Dedifferentiated amniotic fluid mesenchymal stem cell (primary cell): ENCODE measurements at regions not wholly inside any gene's neighbourhood (a gene's known extent, or its start where the extent isn't known, plus 50 kb on each side); places are given as distances from the start of the nearest gene placed in this dataset.
"Not testable (repeated sequence)": the region's sequence is repeated elsewhere in the genome, so short reads cannot be mapped to it uniquely, and the experiment has no call there.

Source experiments
- DNase-seq: peaks from one replicate; pipeline ENCODE4 v3.0.0-alpha.2; 2016; ENCODE audit errors: extremely low spot score

GRCh38 chr4:154164931-154165839, 326.4 kb downstream of the DCHS2 start:
- DNase-seq: peak; percentile 97

DNA sequence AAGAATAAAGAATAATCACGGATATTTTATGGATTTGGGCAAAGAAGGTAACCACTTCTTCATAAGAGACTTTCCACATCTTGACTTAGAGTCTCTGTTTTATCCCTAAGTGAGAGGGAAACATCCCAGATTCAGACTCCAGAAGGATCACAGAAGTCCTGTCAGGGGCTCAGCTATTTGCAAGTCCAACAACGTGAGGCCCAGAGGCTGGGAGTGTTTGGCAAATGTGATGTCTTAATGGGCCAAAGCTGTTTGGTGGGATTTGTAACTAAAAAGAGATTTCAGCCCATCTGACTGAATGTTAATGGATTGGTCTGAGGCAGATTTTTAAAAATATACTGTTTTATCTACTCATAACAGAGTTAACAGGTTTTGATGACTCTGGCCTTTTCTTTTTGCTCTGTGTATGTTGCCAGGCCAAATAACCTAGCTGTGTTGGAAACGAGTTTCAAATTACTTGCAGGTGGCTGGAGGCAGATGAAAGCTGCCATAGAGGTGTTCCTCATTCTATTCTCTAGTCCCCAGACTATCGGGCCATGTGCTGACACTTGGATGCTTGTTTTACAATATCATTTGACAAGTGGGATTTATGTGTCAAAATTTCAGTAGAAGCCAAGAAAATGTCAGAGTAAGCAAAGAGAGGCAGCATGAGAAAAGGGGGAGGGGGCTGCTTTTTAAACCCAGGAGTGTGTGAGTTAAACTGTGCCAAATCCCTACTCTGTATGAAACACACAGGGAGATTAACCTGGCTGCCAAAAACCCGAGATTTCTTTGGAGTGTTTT, 330.9 kb downstream of the DCHS2 start:
- DNase-seq: no peak

DNA sequence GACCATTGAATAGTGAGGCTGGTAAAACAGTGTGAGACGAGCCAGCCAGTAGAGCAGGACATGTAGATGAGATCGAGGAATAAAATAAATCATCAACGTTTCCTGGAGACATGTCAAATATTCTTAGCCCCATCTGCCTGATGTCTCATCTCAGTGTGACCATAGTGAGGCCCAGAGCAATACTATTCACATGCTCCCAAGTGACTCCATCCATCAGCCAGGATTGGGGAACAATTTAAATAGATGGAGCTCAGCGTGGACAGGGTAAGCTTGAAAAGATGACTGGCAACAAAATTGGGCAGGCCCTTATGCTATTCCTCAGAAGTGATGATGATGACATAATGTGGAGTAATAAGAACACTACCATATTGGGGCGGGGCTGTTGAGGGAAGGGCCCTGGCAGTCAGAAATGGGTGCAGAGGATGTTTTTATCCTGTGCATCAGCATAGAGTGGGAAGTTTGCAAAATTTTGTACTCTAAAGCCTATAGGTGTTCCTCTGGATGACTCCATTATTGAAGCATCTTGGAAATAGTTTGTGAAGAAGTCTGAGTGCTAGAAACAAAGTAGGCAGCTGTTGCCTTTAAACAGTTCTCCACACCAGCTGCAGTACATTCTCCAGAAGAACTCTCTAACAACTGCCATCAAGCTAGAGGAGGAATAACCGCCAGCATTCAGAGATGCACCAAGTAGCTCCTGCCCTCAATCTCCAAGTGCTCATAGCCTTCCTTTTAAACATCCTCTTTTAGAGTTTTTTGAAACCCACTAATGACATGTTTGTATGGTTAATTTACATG, 333.0 kb downstream of the DCHS2 start:
- DNase-seq: no peak

- no peak for DNase-seq
Measured at GRCh38 chr4:154152546-154152945, 339.1 kb downstream of the DCHS2 start.

GRCh38 chr4:154149236-154149635, 342.4 kb downstream of the DCHS2 start:
- DNase-seq: not testable (repeated sequence)

- no peak for DNase-seq
Measured at GRCh38 chr4:154143720-154144119, 347.9 kb downstream of the DCHS2 start.

DNA sequence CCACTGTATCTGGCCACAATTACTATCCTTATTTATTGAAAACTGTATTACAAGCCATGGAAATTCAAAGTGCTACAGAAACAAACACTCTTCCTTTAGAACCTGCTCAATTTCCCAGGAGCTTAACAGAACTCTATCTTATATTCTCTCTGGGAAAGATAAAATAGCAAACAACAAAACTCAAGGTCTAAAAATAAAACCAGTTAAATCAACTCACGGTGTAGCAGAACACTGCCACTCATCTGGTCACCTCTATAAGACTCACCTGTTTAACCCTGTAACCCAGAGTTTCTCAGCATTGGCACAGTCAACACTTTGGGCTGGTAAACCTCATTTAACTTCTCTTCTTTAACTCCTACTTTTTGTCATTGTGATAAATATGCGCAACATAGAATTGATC, 348.9 kb downstream of the DCHS2 start:
- DNase-seq: no peak

DNA sequence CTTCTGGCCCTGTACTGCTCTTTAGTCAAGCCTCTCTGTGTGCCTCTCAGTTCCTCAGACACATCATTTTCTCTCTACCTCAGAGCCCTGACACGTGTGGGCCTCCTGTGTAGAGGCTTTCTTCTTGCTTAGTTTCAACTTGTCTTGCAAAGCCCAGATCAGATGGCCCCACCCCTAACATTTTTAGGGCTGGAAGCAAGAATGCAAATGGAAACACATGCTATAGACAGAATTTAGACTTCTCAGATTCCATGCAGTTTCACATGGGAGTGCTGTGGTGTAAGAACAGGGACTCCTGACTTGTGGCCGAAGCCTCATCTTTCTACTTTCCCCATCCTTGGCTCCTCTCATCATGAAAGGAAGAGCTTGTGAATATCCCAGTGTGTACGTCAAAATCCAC, 350.7 kb downstream of the DCHS2 start:
- DNase-seq: no peak

- DNase-seq: no peak
Measured at GRCh38 chr4:154137320-154137905, 348.5 kb upstream of the SFRP2 start.

GRCh38 chr4:154135576-154135975, 346.7 kb upstream of the SFRP2 start:
- no peak for DNase-seq

DNA sequence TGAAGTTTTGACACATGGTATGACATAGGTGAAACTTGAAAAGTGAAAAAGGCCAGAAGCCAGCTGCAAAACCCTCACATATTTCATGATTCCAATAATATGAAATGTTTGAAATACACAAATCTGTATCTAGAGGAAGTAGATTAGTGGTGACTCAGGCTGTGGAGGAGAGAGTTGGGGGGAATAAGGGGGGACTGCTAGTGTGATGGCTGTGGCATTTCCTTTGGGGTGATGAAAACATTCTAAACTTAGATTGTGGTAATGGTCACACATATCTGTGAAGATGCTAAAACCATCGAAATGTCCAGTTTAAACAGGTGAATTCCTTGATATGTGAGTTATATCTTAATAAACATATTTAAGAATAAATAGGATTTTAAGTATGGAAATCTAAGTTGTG, 343.5 kb upstream of the SFRP2 start:
- no peak for DNase-seq

- DNase-seq: no peak
Measured at GRCh38 chr4:154126276-154126675, 337.4 kb upstream of the SFRP2 start.

DNA sequence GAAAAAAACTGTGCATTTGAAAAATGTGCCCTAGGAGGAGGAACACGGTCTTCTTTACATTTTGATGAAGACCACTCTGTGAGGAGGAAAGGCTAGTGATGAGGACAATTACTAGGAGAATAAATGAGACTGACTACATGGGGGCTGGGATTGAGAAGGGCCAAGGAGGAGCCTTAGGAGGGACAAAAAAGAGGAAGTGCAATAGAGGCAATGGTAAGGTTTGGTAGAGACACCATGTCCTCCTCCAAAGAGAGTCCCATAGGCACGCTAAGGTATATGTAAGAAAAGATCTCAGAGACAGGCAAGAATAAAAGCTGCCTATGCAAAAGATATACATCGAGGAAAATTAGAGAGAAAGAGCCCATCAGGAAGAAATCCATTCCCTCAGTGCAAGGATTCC, 336.5 kb upstream of the SFRP2 start:
- DNase-seq: no peak

DNA sequence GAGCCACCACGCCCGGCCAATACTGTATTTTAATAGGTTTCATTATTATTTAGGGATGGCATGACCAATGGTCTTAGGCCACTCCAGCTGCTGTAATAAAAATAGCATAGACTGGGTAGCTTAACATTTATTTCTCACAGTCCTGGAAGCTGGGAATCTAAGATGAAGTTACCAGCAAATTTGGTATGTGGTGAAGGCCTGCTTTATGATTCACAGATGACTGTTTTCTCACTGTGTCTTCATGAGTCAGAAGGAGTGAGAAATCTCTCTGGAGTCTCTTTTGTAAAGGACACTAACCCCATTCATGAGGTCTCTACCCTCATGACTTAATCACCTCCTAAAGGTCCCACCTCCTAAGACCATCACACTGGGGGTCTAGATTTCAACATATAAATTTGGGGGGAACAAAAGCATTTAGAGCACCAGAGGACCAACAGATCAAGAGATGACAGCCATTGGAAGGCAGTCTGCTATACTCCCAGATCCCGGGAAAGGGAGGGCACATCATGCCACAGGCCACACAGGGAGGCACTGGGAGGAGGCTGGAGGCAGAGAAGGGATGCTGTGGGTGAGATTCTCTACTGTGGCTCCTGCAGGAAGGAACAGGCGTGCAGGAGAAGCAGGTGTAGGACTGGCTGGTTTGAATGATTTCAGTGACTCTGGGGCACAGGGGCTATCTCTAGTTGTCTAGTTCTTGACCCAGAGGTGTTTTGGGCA, 335.8 kb upstream of the SFRP2 start:
- DNase-seq: peak; percentile 59

- no peak for DNase-seq
Measured at GRCh38 chr4:154123897-154124296, 335.0 kb upstream of the SFRP2 start.

DNA sequence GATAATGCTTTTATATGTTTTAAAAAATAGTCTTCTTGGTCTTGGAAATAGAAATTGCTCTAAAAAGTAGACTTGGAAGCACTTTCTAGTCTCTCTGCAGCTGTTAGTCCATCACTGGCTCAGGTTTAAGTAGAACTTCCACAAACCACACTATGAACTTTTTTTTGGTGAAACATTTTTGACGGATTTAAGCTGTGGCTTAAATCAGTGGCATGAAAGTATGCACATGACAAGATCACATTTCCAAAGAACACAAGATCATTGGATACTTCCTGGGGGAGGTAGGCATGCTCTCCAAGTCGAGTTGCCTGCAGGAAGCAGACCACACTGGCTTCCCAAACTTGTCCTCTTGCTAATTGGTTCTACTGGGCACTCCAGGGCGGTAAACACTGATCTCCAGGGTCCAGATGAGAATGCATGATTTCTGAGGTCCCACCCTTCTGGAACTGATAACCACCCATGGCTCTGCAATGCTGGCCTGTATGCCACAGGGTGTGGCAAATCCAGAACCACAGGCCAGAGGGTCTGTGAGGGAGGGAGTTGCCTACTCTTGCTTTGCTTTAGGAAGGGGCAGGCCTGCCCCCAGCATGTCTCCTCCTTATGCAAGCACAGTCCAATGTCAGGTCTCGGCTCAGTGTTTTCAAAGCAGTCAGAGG, 331.9 kb upstream of the SFRP2 start:
- no peak for DNase-seq

DNA sequence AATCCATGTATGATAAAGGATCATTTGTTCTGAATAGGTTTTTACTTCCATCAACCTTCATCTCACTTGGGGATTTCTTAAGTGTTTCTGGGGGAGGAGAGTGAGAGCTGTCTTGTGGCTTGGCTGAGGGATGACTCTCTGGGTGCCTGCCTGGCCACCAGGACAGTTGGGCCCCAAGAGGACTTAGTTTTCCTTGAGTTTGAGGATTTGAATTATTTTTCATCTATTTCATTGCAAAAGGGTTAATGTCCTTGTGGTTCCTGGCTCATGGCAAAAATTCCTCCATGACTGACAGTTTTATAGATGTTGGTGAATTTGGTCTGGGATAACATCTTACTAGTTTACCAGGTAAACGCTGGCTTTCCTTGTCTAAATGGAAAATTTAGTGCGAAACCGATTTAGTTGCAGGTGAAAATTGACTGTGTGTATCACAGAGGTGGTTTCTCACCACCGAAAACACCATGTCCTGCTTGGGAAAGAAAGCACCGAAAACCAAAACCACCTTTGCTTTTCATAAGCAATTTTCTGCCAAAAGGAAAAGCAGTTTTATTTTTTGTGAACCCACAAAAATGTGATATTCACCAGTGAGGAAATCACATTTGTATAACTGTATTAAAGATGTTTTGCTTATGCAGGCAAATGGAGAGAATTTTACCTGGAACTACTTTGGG, 331.3 kb upstream of the SFRP2 start:
- DNase-seq: no peak

DNA sequence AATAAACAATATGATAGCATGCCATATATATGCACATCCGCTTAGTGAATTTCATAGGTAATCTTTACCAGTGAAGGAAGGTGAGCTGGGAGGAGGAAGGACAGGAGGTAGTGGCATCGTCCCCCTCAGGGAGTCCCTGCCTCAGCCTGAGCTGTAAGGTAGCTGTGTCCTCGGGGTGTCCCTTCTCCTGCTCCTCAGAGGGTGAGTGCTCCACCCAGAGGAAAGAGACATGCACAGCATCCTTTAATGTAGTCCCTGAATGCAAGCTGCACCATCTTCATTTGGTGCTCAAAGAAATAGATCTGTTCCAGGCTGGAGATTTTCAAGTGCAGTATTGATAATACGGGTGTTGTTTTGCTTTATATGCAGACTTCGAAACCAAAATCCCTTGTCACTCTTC, 330.4 kb upstream of the SFRP2 start:
- DNase-seq: no peak

DNA sequence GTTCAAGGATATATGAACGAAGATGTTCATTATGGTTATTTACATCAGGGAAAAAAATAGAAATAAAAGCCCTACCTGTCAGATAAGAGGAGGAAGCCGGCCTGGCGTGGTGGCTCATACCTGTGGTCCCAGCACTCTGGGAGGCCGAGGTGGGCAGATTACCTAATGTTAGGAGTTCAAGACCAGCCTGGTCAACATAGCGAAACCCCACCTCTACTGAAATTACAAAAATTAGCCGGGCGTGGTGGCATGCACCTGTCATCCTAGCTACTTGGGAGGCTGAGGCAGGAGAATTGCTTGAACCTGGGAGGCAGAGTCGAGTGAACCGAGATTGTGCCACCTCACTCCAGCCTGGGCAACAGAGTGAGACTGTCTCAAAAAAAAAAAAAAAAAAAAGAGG, 328.8 kb upstream of the SFRP2 start:
- DNase-seq: not testable (repeated sequence)

DNA sequence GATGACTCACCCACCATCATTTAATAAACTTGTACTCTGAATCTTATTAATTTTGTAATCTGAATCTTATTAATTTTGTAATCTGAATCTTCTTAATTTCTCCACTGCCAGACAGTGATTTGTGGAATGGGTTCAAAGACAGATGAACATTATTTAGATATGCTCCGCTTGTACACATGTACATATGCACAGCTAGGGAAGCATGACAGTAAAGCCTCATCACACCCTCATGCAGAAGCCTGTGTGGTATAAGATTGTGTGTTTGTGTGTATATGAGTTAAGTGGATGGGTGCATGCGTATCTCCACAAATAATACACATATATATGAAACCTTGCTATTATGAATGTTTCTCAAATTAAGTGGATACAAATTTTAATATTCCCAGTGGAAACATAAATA, 318.5 kb upstream of the SFRP2 start:
- no peak for DNase-seq
